ENCODE measurements at regions not wholly inside any gene's neighbourhood (a gene's known extent, or its start where the extent isn't known, plus 50 kb on each side); places are given as distances from the start of the nearest gene placed in this dataset.

DNA sequence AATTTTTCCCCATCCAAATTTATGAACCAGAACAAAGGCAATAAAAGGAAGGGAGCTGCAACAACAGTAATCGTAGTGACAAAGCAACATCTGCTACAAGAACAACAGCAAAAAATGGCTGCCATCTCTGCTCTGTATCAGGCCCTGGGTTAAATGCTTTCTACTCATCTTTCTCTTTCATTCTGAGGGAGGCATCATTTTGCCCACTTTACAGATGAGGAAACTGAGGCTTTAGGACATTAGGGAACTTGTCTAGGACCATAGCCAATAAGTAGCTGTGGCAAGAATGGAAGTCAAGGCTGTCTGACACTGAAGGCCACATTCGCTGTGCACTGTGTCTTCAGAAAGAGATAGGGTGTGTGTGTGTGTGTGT is 192.4 kb upstream of the NUDT4 start:
- peaks cover 3% of the 10 kb centered on the region for H3K9me3 Mint-ChIP-seq
- H3K27ac Mint-ChIP-seq (ENCODE audit: unreplicated experiment) = no peak overlapping the region
- H3K4me1 Mint-ChIP-seq = peaks cover 32% of the 10 kb centered on the region
- TF ChIP-seq, protein P1, sequence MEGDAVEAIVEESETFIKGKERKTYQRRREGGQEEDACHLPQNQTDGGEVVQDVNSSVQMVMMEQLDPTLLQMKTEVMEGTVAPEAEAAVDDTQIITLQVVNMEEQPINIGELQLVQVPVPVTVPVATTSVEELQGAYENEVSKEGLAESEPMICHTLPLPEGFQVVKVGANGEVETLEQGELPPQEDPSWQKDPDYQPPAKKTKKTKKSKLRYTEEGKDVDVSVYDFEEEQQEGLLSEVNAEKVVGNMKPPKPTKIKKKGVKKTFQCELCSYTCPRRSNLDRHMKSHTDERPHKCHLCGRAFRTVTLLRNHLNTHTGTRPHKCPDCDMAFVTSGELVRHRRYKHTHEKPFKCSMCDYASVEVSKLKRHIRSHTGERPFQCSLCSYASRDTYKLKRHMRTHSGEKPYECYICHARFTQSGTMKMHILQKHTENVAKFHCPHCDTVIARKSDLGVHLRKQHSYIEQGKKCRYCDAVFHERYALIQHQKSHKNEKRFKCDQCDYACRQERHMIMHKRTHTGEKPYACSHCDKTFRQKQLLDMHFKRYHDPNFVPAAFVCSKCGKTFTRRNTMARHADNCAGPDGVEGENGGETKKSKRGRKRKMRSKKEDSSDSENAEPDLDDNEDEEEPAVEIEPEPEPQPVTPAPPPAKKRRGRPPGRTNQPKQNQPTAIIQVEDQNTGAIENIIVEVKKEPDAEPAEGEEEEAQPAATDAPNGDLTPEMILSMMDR (conservative IDR thresholded peaks at IDR 0.05) = no peak
- no peak for DNase-seq (ENCODE audit: low read depth, low spot score)
- H3K27me3 Mint-ChIP-seq (ENCODE audit: low read depth) = peaks cover 6% of the 10 kb centered on the region
- no peak overlapping the region for H3K4me3 Mint-ChIP-seq
- no peaks in the 10 kb centered on the region for H3K36me3 Mint-ChIP-seq (ENCODE audit: low read depth)

DNA sequence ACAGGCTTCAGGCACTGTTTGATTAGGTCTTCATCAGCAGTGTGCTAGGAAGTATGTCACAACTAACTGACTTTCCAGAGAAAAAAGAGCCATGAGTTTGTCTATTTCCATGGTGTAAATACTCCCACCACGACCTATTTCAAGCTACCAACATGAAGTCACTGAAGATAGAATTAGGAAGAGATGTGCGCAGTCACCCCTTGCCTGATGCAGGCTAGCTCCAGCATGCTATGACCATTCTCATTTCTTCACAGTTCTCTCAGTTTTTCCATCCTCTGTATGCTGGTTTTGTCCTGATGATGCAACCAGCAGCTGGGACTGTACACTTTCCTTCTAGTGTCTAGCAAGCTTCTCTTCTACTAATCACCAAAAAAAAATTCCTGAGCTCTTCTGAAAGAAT is 191.6 kb upstream of the NUDT4 start:
- TF ChIP-seq, protein P1 (conservative IDR thresholded peaks at IDR 0.05) = no peak
- Mint-ChIP-seq H3K36me3 (ENCODE audit: low read depth) (no peaks in the 10 kb centered on the region), H3K27me3 (ENCODE audit: low read depth) (peaks cover 6% of the 10 kb centered on the region), H3K4me3 (no peak overlapping the region), H3K4me1 (peaks cover 28% of the 10 kb centered on the region), H3K27ac (ENCODE audit: unreplicated experiment) (no peak overlapping the region), H3K9me3 (peaks cover 3% of the 10 kb centered on the region)
- no peak for DNase-seq (ENCODE audit: low read depth, low spot score)

DNA sequence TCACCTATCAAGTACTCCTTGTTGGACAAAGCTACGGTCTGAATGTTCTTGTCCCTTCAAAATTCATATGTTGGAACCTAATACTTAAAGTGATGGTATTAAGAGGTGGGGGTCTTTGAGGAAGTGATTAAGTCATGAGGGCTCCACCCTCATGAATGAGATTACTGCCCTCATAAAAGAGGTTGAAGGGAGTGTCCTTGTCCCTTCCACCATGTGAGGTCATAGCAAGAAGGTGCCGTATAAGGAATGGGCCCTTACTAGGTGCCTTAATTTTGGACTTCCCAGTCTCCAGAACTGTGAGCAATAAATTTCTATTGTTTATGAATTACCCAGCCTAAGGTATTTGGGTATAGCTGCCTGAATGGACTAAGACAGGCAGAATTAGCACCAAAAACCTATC is 191.1 kb upstream of the NUDT4 start:
- Mint-ChIP-seq H3K36me3 (ENCODE audit: low read depth) (no peaks in the 10 kb centered on the region), H3K27ac (ENCODE audit: unreplicated experiment) (no peak overlapping the region), H3K27me3 (ENCODE audit: low read depth) (peaks cover 6% of the 10 kb centered on the region)

DNA sequence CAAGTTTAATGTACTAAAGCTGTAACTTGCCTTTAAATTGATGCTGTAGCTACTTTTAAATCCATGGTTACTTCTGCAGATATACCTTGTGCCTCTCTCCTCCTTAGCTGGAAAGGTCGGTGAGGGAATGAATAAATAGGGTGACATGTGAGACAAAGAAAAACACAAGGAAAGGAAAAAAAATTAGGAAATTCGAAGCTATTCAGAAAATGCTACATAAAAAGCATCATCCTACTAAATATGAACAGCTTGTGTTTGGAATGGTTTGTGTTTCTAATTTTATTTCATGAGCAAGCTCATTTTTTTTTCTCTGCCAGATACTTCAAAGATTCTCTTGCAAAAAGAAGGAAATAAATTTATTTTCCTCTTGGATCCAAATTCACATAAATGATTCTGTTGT is 186.3 kb upstream of the NUDT4 start:
- Mint-ChIP-seq H3K27ac (ENCODE audit: unreplicated experiment) (no peak overlapping the region), H3K4me3 (no peak overlapping the region), H3K27me3 (ENCODE audit: low read depth) (peaks cover 4% of the 10 kb centered on the region), H3K36me3 (ENCODE audit: low read depth) (no peaks in the 10 kb centered on the region), H3K4me1 (peaks cover 4% of the 10 kb centered on the region), H3K9me3 (peaks cover 9% of the 10 kb centered on the region)
- TF ChIP-seq, protein P1 (conservative IDR thresholded peaks at IDR 0.05) = no peak
- DNase-seq (ENCODE audit: low read depth, low spot score) = no peak

More for the DNA sequence above, 191.1 kb upstream of the NUDT4 start:
- TF ChIP-seq, protein P1 (conservative IDR thresholded peaks at IDR 0.05) = no peak
- H3K4me1 Mint-ChIP-seq = peaks cover 23% of the 10 kb centered on the region
- DNase-seq (ENCODE audit: low read depth, low spot score) = no peak
- H3K4me3 Mint-ChIP-seq = no peak overlapping the region
- H3K9me3 Mint-ChIP-seq = peaks cover 3% of the 10 kb centered on the region

DNA sequence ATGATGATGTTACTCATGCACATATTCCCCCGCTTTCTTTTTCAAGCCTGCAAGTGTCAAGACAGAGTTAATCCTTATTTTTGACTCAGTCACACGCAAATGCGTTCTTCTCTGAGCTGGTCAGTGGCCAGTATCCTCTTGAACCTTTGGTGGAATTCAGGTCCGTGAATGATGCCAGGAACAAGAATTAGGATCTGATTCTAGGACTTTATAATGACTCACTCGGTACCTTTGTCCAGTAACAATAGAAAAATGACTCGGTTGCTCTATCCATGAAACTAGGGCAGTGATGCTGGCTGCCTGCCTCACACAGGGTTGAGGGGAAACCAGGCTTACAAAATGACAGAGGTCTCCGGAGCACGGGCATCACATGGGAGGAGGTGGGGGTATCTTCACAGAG is 185.8 kb upstream of the NUDT4 start:
- Mint-ChIP-seq H3K4me3 (no peak overlapping the region), H3K27ac (ENCODE audit: unreplicated experiment) (no peak overlapping the region), H3K9me3 (peaks cover 9% of the 10 kb centered on the region), H3K36me3 (ENCODE audit: low read depth) (no peaks in the 10 kb centered on the region), H3K27me3 (ENCODE audit: low read depth) (peaks cover 4% of the 10 kb centered on the region), H3K4me1 (peaks cover 5% of the 10 kb centered on the region)
- TF ChIP-seq, protein P1 (conservative IDR thresholded peaks at IDR 0.05) = no peak
- no peak for DNase-seq (ENCODE audit: low read depth, low spot score)

DNA sequence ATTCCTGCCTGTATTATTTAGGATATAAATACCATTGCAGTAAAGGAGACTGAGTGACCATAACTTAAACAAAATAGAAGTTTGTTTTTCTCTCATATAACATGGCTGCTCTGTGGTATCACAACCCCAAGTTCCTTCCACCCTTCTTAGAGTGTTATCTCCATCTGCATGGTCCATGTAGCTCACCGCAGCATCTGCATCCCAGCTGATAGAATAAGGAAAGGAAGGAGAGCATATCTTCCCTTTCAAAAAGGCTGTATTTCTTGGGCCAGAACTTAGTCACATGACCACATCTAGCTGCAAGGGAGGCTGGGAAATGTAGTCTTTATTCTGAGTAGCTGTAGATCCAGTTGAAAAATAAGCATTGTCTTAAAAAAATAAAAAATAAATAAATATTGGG is 184.8 kb upstream of the NUDT4 start:
- peaks cover 6% of the 10 kb centered on the region for H3K9me3 Mint-ChIP-seq
- H3K27ac Mint-ChIP-seq (ENCODE audit: unreplicated experiment) = no peak overlapping the region
- DNase-seq (ENCODE audit: low read depth, low spot score) = no peak
- H3K27me3 Mint-ChIP-seq (ENCODE audit: low read depth) = no peaks in the 10 kb centered on the region
- no peaks in the 10 kb centered on the region for H3K36me3 Mint-ChIP-seq (ENCODE audit: low read depth)
- no peak overlapping the region for H3K4me3 Mint-ChIP-seq
- H3K4me1 Mint-ChIP-seq = peaks cover 9% of the 10 kb centered on the region
- TF ChIP-seq, protein P1 (conservative IDR thresholded peaks at IDR 0.05) = no peak
